Upper lobe of left lung (tissue), 4 donors: ENCODE measurements at regions not wholly inside any gene's neighbourhood (a gene's known extent, or its start where the extent isn't known, plus 50 kb on each side); places are given as distances from the start of the nearest gene placed in this dataset.

Experiments
- CTCF ChIP-seq, 6 experiments: fragments of 450-650 bp in 4 of 6; fragments of 200-600 bp in 2 of 6; sonication (generic) in 2 of 6; IDR thresholded peaks; one replicate each; pipeline ENCODE4 v1.5.1; 2016 to 2019; ENCODE audit warnings: antibody characterized with exemption in 6 of 6
- POLR2A ChIP-seq, 4 donors: fragments of 450-650 bp; IDR thresholded peaks; one replicate each; pipeline ENCODE4 v1.5.1; 2016 to 2017; ENCODE audit warnings: antibody characterized with exemption in 4 of 4, mild to moderate bottlenecking in 2 of 4
- POLR2AphosphoS5 ChIP-seq, 2 donors: sonication (generic); formaldehyde crosslinking; IDR thresholded peaks; one replicate each; pipeline ENCODE4 v1.5.1; 2017; ENCODE audit warnings: antibody characterized with exemption in 2 of 2

- TF ChIP-seq CTCF (IDR thresholded peaks at IDR 0.05) (no peak), POLR2A (IDR thresholded peaks at IDR 0.05) (no peak), POLR2AphosphoS5 (IDR thresholded peaks at IDR 0.05) (no peak)
Measured at GRCh38 chr4:79030973-79031372, 91.7 kb upstream of the PAQR3 start.
